ENCODE measurements at regions not wholly inside any gene's neighbourhood (a gene's known extent, or its start where the extent isn't known, plus 50 kb on each side); places are given as distances from the start of the nearest gene placed in this dataset.

DNA sequence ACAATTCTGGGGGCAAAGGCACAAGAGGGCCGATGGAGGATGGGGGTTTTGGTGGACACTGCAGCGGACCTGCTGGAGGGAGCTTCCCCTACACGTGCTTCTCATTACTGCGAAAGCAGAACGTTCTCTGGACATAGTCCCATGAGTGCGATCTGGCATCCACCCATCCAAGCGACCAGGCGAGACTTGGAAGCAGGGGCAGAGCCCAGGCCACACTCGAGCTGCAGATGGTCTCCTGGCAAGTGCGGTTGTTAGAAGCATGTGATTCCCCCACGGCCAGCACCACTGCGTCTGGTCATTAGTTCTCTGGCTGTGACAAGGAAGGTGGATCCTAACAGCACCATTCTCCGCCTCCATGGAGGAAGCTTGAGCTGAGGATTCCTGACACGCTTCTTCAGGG, 118.4 kb upstream of the TCERG1L start:
- TF ChIP-seq, protein P1, sequence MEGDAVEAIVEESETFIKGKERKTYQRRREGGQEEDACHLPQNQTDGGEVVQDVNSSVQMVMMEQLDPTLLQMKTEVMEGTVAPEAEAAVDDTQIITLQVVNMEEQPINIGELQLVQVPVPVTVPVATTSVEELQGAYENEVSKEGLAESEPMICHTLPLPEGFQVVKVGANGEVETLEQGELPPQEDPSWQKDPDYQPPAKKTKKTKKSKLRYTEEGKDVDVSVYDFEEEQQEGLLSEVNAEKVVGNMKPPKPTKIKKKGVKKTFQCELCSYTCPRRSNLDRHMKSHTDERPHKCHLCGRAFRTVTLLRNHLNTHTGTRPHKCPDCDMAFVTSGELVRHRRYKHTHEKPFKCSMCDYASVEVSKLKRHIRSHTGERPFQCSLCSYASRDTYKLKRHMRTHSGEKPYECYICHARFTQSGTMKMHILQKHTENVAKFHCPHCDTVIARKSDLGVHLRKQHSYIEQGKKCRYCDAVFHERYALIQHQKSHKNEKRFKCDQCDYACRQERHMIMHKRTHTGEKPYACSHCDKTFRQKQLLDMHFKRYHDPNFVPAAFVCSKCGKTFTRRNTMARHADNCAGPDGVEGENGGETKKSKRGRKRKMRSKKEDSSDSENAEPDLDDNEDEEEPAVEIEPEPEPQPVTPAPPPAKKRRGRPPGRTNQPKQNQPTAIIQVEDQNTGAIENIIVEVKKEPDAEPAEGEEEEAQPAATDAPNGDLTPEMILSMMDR (conservative IDR thresholded peaks at IDR 0.05; ENCODE audit: low read depth, low read length): no peak
- no peak for TF ChIP-seq EZH2phosphoT487 (IDR thresholded peaks at IDR 0.05; ENCODE audit: borderline replicate concordance, low read length)
